GM10266 (cell line): ENCODE measurements at regions not wholly inside any gene's neighbourhood (a gene's known extent, or its start where the extent isn't known, plus 50 kb on each side); places are given as distances from the start of the nearest gene placed in this dataset.
"Not testable (repeated sequence)": the region's sequence is repeated elsewhere in the genome, so short reads cannot be mapped to it uniquely, and the experiment has no call there.

Experiments
- DNase-seq: peaks from one replicate; pipeline ENCODE4 v3.0.0; 2012; ENCODE audit errors: extremely low spot score
- CTCF ChIP-seq: IDR thresholded peaks from 2 replicates; pipeline ENCODE4 v1.5.1; 2012; ENCODE audit warnings: mild to moderate bottlenecking, low read depth; ENCODE audit not compliant: control insufficient read depth, insufficient read depth; ENCODE audit errors: missing control alignments

GRCh38 chr12:67086116-67086515 lies 183.0 kb upstream of the CAND1 start:
- DNase-seq: no peak
- no peak for TF ChIP-seq CTCF

GRCh38 chr12:67088401-67089118 lies 180.6 kb upstream of the CAND1 start:
- no peak for TF ChIP-seq CTCF
- DNase-seq: no peak

- no peak for TF ChIP-seq CTCF
- DNase-seq: no peak
These were observed 178.0 kb upstream of the CAND1 start for GRCh38 chr12:67091204-67091603.

- no peak for DNase-seq
- TF ChIP-seq CTCF: no peak
These were observed 177.5 kb upstream of the CAND1 start for GRCh38 chr12:67091678-67092077.

GRCh38 chr12:67092934-67093333 lies 176.2 kb upstream of the CAND1 start:
- DNase-seq: not testable (repeated sequence)

- no peak for TF ChIP-seq CTCF
- DNase-seq: no peak
These were observed 172.4 kb upstream of the CAND1 start for GRCh38 chr12:67096533-67097318.

GRCh38 chr12:67099858-67100257 lies 169.3 kb upstream of the CAND1 start:
- DNase-seq: no peak
- no peak for TF ChIP-seq CTCF
